ENCODE measurements at regions not wholly inside any gene's neighbourhood (a gene's known extent, or its start where the extent isn't known, plus 50 kb on each side); places are given as distances from the start of the nearest gene placed in this dataset.

- Mint-ChIP-seq H3K27me3 (peaks cover 32% of the 10 kb centered on the region), H3K36me3 (ENCODE audit: insufficient read depth) (no peaks in the 10 kb centered on the region), H3K27ac (no peak overlapping the region), H3K4me1 (ENCODE audit: low read depth) (no peaks in the 10 kb centered on the region), H3K4me3 (ENCODE audit: low read depth) (no peak overlapping the region), H3K9me3 (ENCODE audit: low read depth) (peaks cover 15% of the 10 kb centered on the region)
- DNase-seq (ENCODE audit: low spot score, unreplicated experiment): no peak
- TF ChIP-seq CTCF (IDR thresholded peaks at IDR 0.05; ENCODE audit: unreplicated experiment): no peak
Measured at GRCh38 chr12:88291498-88292131, 149.5 kb downstream of the TMTC3 start.

- Mint-ChIP-seq H3K4me3 (ENCODE audit: low read depth) (no peak overlapping the region), H3K9me3 (ENCODE audit: low read depth) (peaks cover 22% of the 10 kb centered on the region), H3K27ac (peak overlapping the region; percentile 53), H3K27me3 (peaks cover 3% of the 10 kb centered on the region), H3K4me1 (ENCODE audit: low read depth) (peaks cover 16% of the 10 kb centered on the region), H3K36me3 (ENCODE audit: insufficient read depth) (no peaks in the 10 kb centered on the region)
- DNase-seq (ENCODE audit: low spot score, unreplicated experiment): no peak
- no peak for TF ChIP-seq CTCF (IDR thresholded peaks at IDR 0.05; ENCODE audit: unreplicated experiment)
Measured at GRCh38 chr12:88298014-88298682, 156.0 kb downstream of the TMTC3 start.

- Mint-ChIP-seq H3K9me3 (ENCODE audit: low read depth) (peaks cover 17% of the 10 kb centered on the region), H3K27me3 (no peaks in the 10 kb centered on the region), H3K4me3 (ENCODE audit: low read depth) (no peak overlapping the region), H3K27ac (peak overlapping the region; percentile 53), H3K36me3 (ENCODE audit: insufficient read depth) (no peaks in the 10 kb centered on the region), H3K4me1 (ENCODE audit: low read depth) (peaks cover 16% of the 10 kb centered on the region)
- no peak for TF ChIP-seq CTCF (IDR thresholded peaks at IDR 0.05; ENCODE audit: unreplicated experiment)
- no peak for DNase-seq (ENCODE audit: low spot score, unreplicated experiment)
Measured at GRCh38 chr12:88298761-88299242, 156.7 kb downstream of the TMTC3 start.

GRCh38 chr12:88299567-88300101, 157.5 kb downstream of the TMTC3 start:
- Mint-ChIP-seq H3K27me3 (no peaks in the 10 kb centered on the region), H3K27ac (no peak overlapping the region), H3K9me3 (ENCODE audit: low read depth) (peaks cover 15% of the 10 kb centered on the region), H3K36me3 (ENCODE audit: insufficient read depth) (no peaks in the 10 kb centered on the region), H3K4me1 (ENCODE audit: low read depth) (peaks cover 17% of the 10 kb centered on the region), H3K4me3 (ENCODE audit: low read depth) (no peak overlapping the region)
- no peak for DNase-seq (ENCODE audit: low spot score, unreplicated experiment)
- TF ChIP-seq CTCF (IDR thresholded peaks at IDR 0.05; ENCODE audit: unreplicated experiment): no peak

- Mint-ChIP-seq H3K27ac (no peak overlapping the region), H3K4me1 (ENCODE audit: low read depth) (peaks cover 25% of the 10 kb centered on the region), H3K4me3 (ENCODE audit: low read depth) (no peak overlapping the region), H3K9me3 (ENCODE audit: low read depth) (peaks cover 7% of the 10 kb centered on the region), H3K36me3 (ENCODE audit: insufficient read depth) (no peaks in the 10 kb centered on the region), H3K27me3 (no peaks in the 10 kb centered on the region)
- no peak for TF ChIP-seq CTCF (IDR thresholded peaks at IDR 0.05; ENCODE audit: unreplicated experiment)
- DNase-seq (ENCODE audit: low spot score, unreplicated experiment): no peak
Measured at GRCh38 chr12:88300931-88301330, 158.8 kb downstream of the TMTC3 start.
